ENCODE measurements at regions not wholly inside any gene's neighbourhood (a gene's known extent, or its start where the extent isn't known, plus 50 kb on each side); places are given as distances from the start of the nearest gene placed in this dataset.
"Not testable (repeated sequence)": the region's sequence is repeated elsewhere in the genome, so short reads cannot be mapped to it uniquely, and the experiment has no call there.

GRCh38 chr10:57145548-57145947, 784.5 kb upstream of the ZWINT start:
- Mint-ChIP-seq H3K4me3 (no peak overlapping the region), H3K27me3 (no peaks in the 10 kb centered on the region), H3K9me3 (no peaks in the 10 kb centered on the region), H3K27ac (no peak overlapping the region), H3K36me3 (no peaks in the 10 kb centered on the region), H3K4me1 (no peaks in the 10 kb centered on the region)
- ATAC-seq = no peak

DNA sequence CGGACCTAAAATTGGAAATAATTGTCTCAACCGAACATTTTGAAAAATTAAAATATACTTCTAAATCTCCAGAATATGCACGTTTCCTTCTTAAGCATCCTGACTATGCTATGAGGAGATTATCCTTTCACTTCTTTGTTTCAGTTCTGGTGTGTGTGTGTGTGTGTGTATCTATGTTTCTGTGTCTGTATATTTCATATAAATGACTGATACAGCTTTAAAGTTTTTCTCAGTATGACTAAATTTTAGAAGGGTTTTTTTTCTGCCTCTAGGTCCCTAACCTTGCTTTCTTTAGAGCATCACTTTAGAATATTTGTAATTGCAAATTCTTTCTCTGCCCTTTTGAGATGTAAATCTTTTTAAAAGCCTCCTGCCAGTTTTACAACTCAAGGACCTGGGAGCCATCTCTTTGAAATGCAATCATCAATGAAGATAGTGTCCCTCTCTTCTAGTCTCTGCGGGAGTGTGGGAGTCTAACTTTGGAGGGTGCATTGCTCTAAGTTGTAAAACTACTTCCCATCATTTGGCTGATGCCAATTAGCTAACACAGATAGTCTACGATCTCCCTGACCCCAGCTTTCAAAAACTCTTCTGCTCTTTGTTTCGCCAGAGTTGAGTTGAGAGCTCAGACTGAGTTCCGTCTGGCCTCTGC, 782.0 kb upstream of the ZWINT start:
- peaks cover 4% of the 10 kb centered on the region for H3K9me3 Mint-ChIP-seq
- ATAC-seq = peak; percentile 36
- no peak overlapping the region for H3K4me3 Mint-ChIP-seq
- no peaks in the 10 kb centered on the region for H3K27me3 Mint-ChIP-seq
- H3K4me1 Mint-ChIP-seq = no peaks in the 10 kb centered on the region
- H3K36me3 Mint-ChIP-seq = no peaks in the 10 kb centered on the region
- H3K27ac Mint-ChIP-seq = no peak overlapping the region

DNA sequence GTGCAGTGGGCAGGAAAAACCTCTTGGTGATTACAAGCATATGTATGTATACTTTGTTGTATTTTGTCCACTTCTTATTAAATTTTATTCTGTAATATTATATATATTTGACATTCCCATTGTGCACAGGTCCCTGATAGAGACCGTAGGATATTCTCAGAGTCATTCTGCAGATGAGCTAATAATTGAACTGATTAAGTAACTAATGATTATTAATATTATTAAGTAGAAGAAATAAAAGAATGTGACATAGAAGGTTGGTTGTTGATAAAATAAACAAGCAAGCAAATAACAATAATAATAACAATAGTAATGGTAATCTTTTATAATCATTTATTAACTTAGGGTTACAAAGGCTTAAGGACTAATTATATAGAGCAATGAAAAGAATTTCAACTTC, 780.6 kb upstream of the ZWINT start:
- Mint-ChIP-seq H3K27me3 (no peaks in the 10 kb centered on the region), H3K27ac (no peak overlapping the region), H3K4me3 (no peak overlapping the region), H3K4me1 (no peaks in the 10 kb centered on the region), H3K9me3 (peaks cover 4% of the 10 kb centered on the region), H3K36me3 (no peaks in the 10 kb centered on the region)
- no peak for ATAC-seq

DNA sequence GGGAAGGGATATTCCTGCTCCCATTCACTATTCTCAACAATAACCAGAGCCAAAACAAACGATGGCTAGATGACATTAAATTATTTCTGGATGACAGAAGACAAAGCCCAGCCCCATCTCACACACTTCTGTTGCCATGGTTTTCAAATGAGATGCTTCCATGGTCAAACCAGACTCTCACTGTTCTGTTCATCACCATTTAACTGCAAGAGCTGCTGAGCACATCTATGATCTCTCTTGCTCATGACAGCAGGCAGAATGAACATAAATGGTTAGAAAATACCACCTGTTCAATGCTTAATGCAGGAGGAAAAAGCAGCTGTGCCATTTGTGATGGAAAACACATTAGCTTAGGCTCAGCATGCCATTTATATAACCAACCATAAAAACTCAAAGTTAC, 758.6 kb upstream of the ZWINT start:
- no peaks in the 10 kb centered on the region for H3K4me1 Mint-ChIP-seq
- no peak for ATAC-seq
- no peaks in the 10 kb centered on the region for H3K36me3 Mint-ChIP-seq
- no peaks in the 10 kb centered on the region for H3K27me3 Mint-ChIP-seq
- H3K4me3 Mint-ChIP-seq = no peak overlapping the region
- H3K27ac Mint-ChIP-seq = no peak overlapping the region
- no peaks in the 10 kb centered on the region for H3K9me3 Mint-ChIP-seq

GRCh38 chr10:57113545-57113944, 752.5 kb upstream of the ZWINT start:
- H3K27me3 Mint-ChIP-seq = no peaks in the 10 kb centered on the region
- ATAC-seq = no peak
- no peak overlapping the region for H3K27ac Mint-ChIP-seq
- no peaks in the 10 kb centered on the region for H3K36me3 Mint-ChIP-seq
- no peaks in the 10 kb centered on the region for H3K9me3 Mint-ChIP-seq
- H3K4me1 Mint-ChIP-seq = no peaks in the 10 kb centered on the region
- H3K4me3 Mint-ChIP-seq = no peak overlapping the region

DNA sequence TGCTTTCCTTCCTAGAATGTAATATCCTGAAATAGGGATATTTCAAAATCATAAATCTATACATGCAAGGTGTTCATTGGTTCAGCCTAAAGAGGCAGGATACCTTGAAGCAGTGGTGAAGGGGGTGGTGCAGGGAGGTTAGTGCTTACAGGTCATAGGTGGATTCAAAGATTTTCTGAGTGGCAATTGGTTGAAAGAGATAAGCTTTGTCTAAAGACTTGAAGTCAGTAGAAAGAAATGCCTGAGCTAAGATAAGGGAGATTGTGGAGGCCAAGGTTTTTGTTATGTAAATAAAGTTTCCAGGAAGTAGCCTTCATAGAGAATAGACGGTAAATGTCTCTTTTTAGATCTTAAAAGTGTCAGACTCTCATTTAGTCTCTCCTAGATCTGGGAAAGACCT, 741.2 kb upstream of the ZWINT start:
- Mint-ChIP-seq H3K4me1 (peaks cover 6% of the 10 kb centered on the region), H3K36me3 (no peaks in the 10 kb centered on the region), H3K9me3 (no peaks in the 10 kb centered on the region), H3K4me3 (no peak overlapping the region), H3K27ac (no peak overlapping the region), H3K27me3 (no peaks in the 10 kb centered on the region)
- ATAC-seq = no peak

DNA sequence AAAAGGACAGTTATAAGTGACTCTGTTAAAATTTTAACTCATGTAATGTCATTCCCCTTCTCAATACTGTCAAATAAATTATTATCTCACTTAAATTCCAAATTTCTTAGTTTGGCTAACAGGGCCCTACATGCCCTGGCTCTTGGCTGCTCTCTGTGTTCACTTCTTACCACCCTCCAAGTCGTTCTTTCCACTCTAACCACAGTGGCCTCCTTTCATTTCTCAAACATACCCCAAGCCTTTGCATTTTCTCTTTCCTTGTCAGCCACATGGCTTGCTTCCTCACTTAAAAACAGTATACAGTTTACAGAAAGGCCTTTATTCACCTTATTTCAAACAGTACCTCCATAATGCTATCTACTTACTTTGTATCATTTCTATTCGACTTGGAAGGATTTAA, 737.1 kb upstream of the ZWINT start:
- Mint-ChIP-seq H3K27ac (no peak overlapping the region), H3K36me3 (no peaks in the 10 kb centered on the region), H3K4me3 (no peak overlapping the region), H3K4me1 (peaks cover 6% of the 10 kb centered on the region), H3K9me3 (peaks cover under 1% of the 10 kb centered on the region), H3K27me3 (no peaks in the 10 kb centered on the region)
- ATAC-seq = no peak

DNA sequence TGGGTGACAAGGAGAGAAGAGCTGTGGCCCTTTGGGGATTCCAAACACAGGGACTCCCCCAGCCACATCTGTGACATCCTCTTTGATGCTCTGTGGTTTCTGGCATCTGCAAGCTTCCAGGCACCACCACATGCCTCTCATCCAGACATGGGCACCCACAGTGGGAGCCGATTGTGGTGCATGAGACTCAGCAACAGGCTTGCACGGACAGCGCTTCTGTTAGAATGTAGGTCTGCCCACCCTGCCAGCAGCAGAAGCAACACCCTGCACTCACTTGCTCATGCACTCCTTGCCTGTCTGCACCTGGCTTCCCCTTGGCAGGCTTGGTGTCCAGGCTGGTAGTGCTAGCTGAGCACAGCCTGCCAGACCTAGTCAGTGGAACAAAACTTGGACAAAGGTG, 735.0 kb upstream of the ZWINT start:
- Mint-ChIP-seq H3K4me3 (no peak overlapping the region), H3K27ac (no peak overlapping the region), H3K27me3 (no peaks in the 10 kb centered on the region), H3K36me3 (no peaks in the 10 kb centered on the region), H3K9me3 (peaks cover 3% of the 10 kb centered on the region), H3K4me1 (no peaks in the 10 kb centered on the region)
- ATAC-seq = peak; percentile 46

GRCh38 chr10:57094965-57095364, 733.9 kb upstream of the ZWINT start:
- H3K36me3 Mint-ChIP-seq = no peaks in the 10 kb centered on the region
- no peak overlapping the region for H3K27ac Mint-ChIP-seq
- H3K9me3 Mint-ChIP-seq = peaks cover 3% of the 10 kb centered on the region
- peak; percentile 25 for ATAC-seq
- H3K27me3 Mint-ChIP-seq = no peaks in the 10 kb centered on the region
- H3K4me3 Mint-ChIP-seq = no peak overlapping the region
- no peaks in the 10 kb centered on the region for H3K4me1 Mint-ChIP-seq

DNA sequence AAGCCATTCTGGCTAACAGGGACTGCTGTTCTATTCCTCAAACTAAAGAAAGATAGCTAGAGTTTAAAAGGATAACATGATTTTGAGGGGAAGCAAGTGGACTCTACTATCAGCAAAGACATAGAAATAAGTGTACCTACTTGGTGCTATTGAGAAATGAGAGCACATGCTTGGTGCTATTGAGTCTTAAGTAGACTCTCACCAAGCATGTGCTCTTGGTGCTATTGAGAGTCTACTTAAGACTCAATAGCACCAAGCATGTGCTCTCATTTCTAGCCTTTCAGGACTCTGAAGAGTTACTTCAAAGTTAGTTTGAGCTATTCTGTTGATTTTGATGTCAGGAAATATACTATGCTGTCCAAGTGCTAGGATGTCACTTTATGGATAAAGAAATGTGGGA, 733.0 kb upstream of the ZWINT start:
- peaks cover 3% of the 10 kb centered on the region for H3K9me3 Mint-ChIP-seq
- no peak overlapping the region for H3K27ac Mint-ChIP-seq
- H3K4me1 Mint-ChIP-seq = no peaks in the 10 kb centered on the region
- H3K27me3 Mint-ChIP-seq = no peaks in the 10 kb centered on the region
- ATAC-seq = no peak
- no peaks in the 10 kb centered on the region for H3K36me3 Mint-ChIP-seq
- no peak overlapping the region for H3K4me3 Mint-ChIP-seq

GRCh38 chr10:57053530-57053929, 692.5 kb upstream of the ZWINT start:
- H3K4me1 Mint-ChIP-seq = no peaks in the 10 kb centered on the region
- no peaks in the 10 kb centered on the region for H3K27me3 Mint-ChIP-seq
- H3K27ac Mint-ChIP-seq = no peak overlapping the region
- H3K36me3 Mint-ChIP-seq = no peaks in the 10 kb centered on the region
- no peak overlapping the region for H3K4me3 Mint-ChIP-seq
- peaks cover 2% of the 10 kb centered on the region for H3K9me3 Mint-ChIP-seq
- no peak for ATAC-seq

- Mint-ChIP-seq H3K36me3 (no peaks in the 10 kb centered on the region), H3K9me3 (peaks cover 2% of the 10 kb centered on the region), H3K27me3 (no peaks in the 10 kb centered on the region), H3K4me3 (no peak overlapping the region), H3K27ac (no peak overlapping the region), H3K4me1 (no peaks in the 10 kb centered on the region)
- no peak for ATAC-seq
These were observed 688.0 kb upstream of the ZWINT start for GRCh38 chr10:57049096-57049495.

- no peak overlapping the region for H3K4me3 Mint-ChIP-seq
- H3K4me1 Mint-ChIP-seq = no peaks in the 10 kb centered on the region
- H3K27ac Mint-ChIP-seq = no peak overlapping the region
- no peak for ATAC-seq
- H3K36me3 Mint-ChIP-seq = no peaks in the 10 kb centered on the region
- H3K9me3 Mint-ChIP-seq = no peaks in the 10 kb centered on the region
- no peaks in the 10 kb centered on the region for H3K27me3 Mint-ChIP-seq
These were observed 677.5 kb upstream of the ZWINT start for GRCh38 chr10:57038531-57038930.

DNA sequence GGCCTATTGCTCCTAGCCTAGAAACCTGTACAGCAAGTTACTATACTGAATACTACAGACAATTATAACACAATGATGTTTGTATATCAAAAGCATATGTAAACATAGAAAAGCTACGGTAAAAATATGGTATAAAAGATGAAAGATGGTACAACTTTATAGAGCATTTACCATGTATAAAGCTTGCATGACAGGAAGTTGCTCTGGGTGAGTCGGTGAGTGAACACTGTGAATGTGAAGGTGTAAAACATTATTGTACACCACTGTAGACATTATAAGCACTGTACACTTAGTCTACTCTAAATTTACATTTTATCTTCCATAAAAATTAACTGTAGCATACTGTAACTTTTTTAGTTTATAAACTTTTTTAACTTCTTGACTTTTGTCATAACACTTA, 674.3 kb upstream of the ZWINT start:
- H3K4me3 Mint-ChIP-seq = no peak overlapping the region
- H3K27me3 Mint-ChIP-seq = no peaks in the 10 kb centered on the region
- H3K27ac Mint-ChIP-seq = no peak overlapping the region
- peaks cover 11% of the 10 kb centered on the region for H3K36me3 Mint-ChIP-seq
- H3K9me3 Mint-ChIP-seq = peaks cover 15% of the 10 kb centered on the region
- no peaks in the 10 kb centered on the region for H3K4me1 Mint-ChIP-seq
- no peak for ATAC-seq

GRCh38 chr10:57032301-57032700, 671.2 kb upstream of the ZWINT start:
- H3K27me3 Mint-ChIP-seq, H3K27ac Mint-ChIP-seq, H3K4me3 Mint-ChIP-seq, ATAC-seq, H3K4me1 Mint-ChIP-seq: not testable (repeated sequence)
- Mint-ChIP-seq H3K9me3 (peaks cover 15% of the 10 kb centered on the region), H3K36me3 (peaks cover 11% of the 10 kb centered on the region)

DNA sequence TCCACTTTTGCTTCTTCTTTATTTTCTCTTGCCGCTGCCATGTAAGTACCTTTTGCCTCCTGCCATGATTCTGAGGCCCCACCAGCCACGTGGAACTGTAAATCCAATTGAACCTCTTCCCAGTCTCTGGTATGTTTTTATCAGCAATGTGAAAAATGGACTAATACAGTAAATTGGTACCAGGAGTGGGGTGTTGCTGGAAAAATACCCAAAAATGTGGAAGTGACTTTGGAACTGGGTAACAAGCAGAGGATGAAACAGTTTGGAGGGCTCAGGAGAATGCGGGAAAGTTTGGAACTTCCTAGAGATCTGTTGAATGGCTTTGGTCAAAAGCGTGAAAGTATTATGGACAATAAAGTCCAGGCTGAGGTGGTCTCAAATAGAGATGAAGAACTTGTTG, 670.3 kb upstream of the ZWINT start:
- ATAC-seq = no peak
- peaks cover 15% of the 10 kb centered on the region for H3K9me3 Mint-ChIP-seq
- no peaks in the 10 kb centered on the region for H3K27me3 Mint-ChIP-seq
- peaks cover 11% of the 10 kb centered on the region for H3K36me3 Mint-ChIP-seq
- H3K4me3 Mint-ChIP-seq = no peak overlapping the region
- no peaks in the 10 kb centered on the region for H3K4me1 Mint-ChIP-seq
- H3K27ac Mint-ChIP-seq = no peak overlapping the region

DNA sequence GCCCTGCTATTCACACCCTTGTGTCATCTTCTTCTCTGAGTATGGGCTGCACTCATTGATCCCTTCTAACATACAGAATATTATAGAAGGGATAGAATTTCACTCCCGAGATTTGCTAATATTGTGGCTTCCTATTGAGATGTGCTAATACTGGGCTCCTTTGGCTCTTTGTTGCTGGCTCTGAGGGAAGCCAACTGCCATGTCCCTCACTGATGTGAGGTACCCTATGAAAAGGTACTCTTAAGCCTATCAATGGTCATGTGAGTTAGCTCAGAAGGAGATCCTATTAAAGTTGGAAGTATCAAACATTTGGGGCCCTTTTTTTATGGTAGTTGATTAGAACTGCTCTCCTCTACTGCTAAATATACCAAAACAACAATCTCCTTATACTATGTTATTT, 665.2 kb upstream of the ZWINT start:
- peaks cover 6% of the 10 kb centered on the region for H3K9me3 Mint-ChIP-seq
- H3K27me3 Mint-ChIP-seq = no peaks in the 10 kb centered on the region
- no peaks in the 10 kb centered on the region for H3K4me1 Mint-ChIP-seq
- H3K36me3 Mint-ChIP-seq = peaks cover 7% of the 10 kb centered on the region
- no peak overlapping the region for H3K4me3 Mint-ChIP-seq
- no peak overlapping the region for H3K27ac Mint-ChIP-seq
- ATAC-seq = no peak

All from stimulated activated memory B cell treated with anti-CD40 and anti-IgM and Interleukin-4, amounts not matched to agents 10 μg/mL and 1 μg/mL and 100 μg/mL, for 72 hours (primary cell).